ENCODE measurements at regions not wholly inside any gene's neighbourhood (a gene's known extent, or its start where the extent isn't known, plus 50 kb on each side); places are given as distances from the start of the nearest gene placed in this dataset.

- no peak for TF ChIP-seq ASH2L (IDR thresholded peaks at IDR 0.05; ENCODE audit: low read length)
- no peak for TF ChIP-seq GTF2F1 (IDR thresholded peaks at IDR 0.05; ENCODE audit: borderline replicate concordance, low read depth, low read length)
- TF ChIP-seq BACH1 (IDR thresholded peaks at IDR 0.05; ENCODE audit: low read length), result no peak
- no peak for TF ChIP-seq USF2 (IDR thresholded peaks at IDR 0.05; ENCODE audit: low read length)
- TF ChIP-seq TAF7 (optimal IDR thresholded peaks at IDR 0.05; ENCODE audit: borderline replicate concordance, low read depth, low read length), result no peak
These were observed 105.3 kb downstream of the SLC6A15 start (continued) for GRCh38 chr12:84807249-84807648.

Measured in H1 (cell line).